SHP77 (cell line): ENCODE measurements at regions not wholly inside any gene's neighbourhood (a gene's known extent, or its start where the extent isn't known, plus 50 kb on each side); places are given as distances from the start of the nearest gene placed in this dataset.
A peak's percentile ranks its signal among the peaks of the same experiment; 100 is the strongest.
"Not testable (repeated sequence)": the region's sequence is repeated elsewhere in the genome, so short reads cannot be mapped to it uniquely, and the experiment has no call there.

Experiments
- DNase-seq, 2 experiments: peaks; one replicate each; lab custom pipeline; 2025; lab: John Stamatoyannopoulos, UW

- DNase-seq: no peak
These were observed 483.9 kb downstream of the OMA1 start for GRCh38 chr1:58062635-58063034.

DNA sequence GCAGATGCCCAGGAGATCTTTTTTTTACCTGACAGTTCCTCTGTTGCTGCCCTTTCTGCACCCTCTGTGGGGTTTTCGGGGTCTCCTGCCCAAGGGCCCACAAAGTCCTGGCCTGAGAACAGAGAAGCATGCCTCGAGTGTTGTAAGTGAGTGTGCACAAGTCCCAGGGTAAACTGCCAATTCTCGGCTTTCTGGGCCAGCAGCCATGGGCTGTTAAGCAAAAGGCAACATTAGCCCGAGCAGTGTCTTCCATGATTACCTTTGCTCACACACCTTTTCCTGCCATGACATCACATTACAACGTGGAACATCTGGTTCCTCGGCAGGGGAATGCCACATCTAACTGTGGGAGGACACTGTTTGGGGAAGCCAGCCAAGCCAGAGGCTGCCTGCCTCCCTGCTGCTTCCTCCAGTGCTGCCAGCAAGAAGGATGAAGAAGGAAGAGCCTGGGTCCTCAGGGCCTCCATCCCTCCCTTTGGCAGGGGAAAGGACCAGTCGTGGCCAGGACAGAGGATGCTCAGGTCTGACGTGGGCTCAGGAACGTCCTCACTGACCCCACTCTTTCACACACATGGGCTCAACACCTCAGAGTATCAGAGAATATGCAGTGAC, 485.9 kb downstream of the OMA1 start:
- no peak for DNase-seq

GRCh38 chr1:58059789-58060188, 486.7 kb downstream of the OMA1 start:
- DNase-seq: no peak

DNA sequence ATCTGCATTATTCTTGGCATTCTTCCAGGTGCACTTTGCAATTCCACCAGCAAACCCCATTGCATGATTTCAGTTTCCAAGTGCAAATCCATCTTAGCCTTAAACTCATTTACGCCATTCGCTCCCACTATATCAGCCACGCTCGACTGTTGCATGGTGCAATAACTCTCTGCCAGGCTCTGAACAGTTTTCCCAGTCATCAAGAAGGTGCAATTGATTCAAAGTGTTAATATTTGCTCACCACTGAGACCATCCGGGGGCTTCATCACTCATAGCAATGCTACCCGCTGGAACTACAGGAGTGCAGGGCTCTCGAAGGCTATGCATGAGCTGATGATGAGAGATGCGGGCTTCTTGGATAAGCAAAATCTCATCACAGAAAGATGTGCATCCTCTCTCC, 488.2 kb downstream of the OMA1 start:
- no peak for DNase-seq

DNA sequence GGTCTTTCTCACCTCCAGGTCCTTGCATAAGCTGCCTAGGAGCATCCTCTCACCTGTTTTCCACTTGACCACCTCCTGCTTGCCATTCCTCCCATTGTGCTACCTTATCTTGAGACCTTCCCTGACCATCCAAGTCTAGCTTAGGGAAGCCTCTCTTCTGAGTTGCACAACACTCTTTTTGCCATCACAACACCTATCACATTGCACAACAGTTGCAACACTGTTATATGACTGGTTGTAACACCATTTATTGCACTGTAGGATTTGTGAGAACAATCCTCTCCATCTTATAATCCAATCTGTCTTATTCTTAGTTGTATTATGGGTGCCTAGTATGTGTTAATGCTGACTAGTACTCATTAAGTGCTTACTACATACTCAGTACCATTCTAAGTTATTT, 488.7 kb downstream of the OMA1 start:
- no peak for DNase-seq

- not testable (repeated sequence) for DNase-seq
These were observed 495.3 kb downstream of the OMA1 start for GRCh38 chr1:58051187-58051586.

GRCh38 chr1:58047265-58047858, 499.2 kb downstream of the OMA1 start:
- peak in 1 of 2 experiments; percentile 28 for DNase-seq

- DNase-seq: no peak
These were observed 501.3 kb downstream of the OMA1 start for GRCh38 chr1:58045094-58045705.

DNA sequence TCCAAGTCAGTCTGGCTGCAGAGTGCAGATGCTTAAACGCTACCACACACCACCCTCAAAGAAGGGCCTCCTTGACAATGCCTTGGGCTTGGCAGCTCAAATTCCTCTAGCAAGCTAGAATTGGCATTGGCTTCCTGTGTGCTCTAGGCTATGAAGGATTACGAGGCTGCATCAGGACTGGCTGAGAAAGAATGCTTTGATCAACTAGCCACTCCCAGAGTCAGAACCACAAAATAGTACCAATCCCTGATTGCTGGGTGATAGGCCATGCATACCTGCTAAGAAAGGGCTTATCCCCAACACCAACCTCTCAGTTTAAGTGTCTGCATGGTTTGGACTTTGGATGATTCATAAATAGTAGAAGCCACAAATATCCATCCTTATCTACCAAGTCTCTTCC, 504.9 kb downstream of the OMA1 start:
- DNase-seq: no peak

GRCh38 chr1:58038574-58038973, 508.0 kb downstream of the OMA1 start:
- DNase-seq: no peak

GRCh38 chr1:58035523-58035922, 511.0 kb downstream of the OMA1 start:
- DNase-seq: no peak

GRCh38 chr1:58033311-58033710, 513.2 kb downstream of the OMA1 start:
- no peak for DNase-seq

DNA sequence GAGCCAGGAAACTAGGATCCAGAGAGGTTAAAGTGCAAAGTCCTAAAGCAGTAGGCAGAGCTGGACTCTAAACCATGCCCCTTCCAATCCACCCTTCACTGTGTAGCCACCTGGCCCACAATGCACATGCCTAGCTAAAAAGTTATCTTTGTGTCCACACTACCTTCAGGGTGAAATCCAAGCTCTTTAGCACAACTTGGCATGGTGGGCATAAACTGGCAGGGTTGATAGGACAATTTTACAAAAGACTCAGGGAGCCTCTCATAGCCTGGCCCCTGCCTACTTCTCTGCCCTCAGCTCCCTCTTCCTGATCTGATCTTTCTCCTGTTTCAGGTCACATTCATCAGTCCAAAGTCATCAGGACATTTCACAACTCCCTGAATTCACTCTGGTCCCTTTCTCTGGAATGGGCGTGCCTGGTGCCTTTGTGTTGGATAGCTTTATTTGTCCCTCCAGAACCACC, 513.9 kb downstream of the OMA1 start:
- DNase-seq: no peak

DNA sequence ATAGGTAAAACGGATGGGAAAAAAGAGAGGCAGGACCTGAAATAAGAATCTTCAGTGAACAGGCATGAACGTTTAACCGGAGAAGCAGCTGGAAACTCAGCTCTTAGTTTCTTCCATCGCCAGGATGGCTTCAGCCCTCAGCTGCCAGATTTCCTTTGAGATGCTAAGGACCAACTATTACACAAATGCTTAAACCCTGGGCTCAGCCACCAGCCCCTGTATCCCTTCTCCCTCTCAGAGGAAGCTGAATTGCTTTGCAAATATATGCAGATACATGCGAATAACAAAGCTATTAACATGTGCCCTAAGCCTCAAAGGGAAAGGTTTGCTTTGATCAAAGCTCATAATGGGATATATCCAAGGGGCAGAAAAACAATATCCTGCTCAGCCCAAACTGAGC, 515.1 kb downstream of the OMA1 start:
- no peak for DNase-seq

- no peak for DNase-seq
These were observed 516.1 kb downstream of the OMA1 start for GRCh38 chr1:58030456-58030855.

GRCh38 chr1:58017641-58018040, 528.9 kb downstream of the OMA1 start:
- no peak for DNase-seq

- no peak for DNase-seq
These were observed 533.3 kb downstream of the OMA1 start for GRCh38 chr1:58013237-58013636.

- DNase-seq: no peak
These were observed 534.5 kb downstream of the OMA1 start for GRCh38 chr1:58011978-58012377.

GRCh38 chr1:58006421-58007046, 540.0 kb downstream of the OMA1 start:
- DNase-seq: no peak

DNA sequence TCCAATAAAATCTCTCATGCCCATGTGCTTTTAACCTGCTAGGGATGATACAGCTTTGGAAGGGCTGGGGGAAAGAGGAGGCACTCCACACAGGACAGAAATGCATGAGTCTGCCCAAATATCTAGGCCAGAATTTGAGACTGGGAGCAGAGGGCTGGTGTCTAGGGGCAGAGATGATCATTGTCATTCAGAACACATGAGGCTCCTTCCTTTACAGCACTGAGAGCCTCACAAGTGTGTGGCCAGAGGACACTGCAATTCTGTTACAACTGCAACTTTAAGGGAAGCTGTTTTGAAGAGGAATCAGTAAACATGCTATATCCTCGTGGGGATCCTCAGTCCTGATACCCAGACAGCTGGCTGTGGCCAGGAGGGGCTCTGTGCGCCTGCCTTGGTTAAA, 541.3 kb downstream of the OMA1 start:
- no peak for DNase-seq

DNA sequence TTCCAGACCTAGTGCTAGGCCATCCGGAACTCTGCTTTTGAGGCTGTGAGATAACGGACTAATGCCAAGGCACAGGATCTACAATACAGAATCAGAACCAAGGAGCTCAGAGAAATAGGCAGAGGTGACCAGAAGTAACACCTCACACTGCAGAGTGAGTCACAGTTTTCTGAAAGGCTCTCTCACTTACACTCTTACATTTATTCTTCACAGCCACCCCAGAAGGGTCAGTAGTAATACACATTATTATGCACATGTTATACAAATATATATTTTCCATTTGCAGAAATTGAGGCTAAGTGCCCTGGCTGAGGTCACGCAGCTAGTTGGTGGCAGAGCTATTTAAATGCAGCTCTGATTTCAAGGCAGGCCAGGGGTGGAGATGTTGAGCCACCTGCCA, 542.5 kb downstream of the OMA1 start:
- DNase-seq: no peak

DNA sequence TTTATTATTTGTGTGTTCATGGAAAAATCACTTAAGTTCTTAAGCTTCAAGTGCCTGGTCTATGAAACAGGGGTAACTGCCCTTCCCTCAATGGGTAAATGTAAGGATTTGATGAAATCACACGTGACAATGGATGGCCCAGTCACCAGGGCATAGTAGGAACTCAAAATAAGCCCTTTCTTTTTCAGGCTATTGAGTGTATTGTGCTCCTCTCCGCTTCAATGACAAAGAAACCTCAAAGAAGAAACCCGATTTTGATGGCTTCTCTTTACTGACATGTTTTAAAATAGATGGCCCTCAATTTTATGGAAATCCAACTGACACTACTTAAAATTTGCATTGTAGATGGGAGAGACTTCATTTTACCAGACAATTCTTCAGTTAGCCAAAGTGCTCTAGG, 543.5 kb downstream of the OMA1 start:
- no peak for DNase-seq

GRCh38 chr1:58000821-58001220, 545.7 kb downstream of the OMA1 start:
- DNase-seq: no peak
